ENCODE measurements at regions not wholly inside any gene's neighbourhood (a gene's known extent, or its start where the extent isn't known, plus 50 kb on each side); places are given as distances from the start of the nearest gene placed in this dataset.

- no peak overlapping the region for H3K27ac ChIP-seq (ENCODE audit: low read length)
- H3F3A ChIP-seq (ENCODE audit: insufficient read depth, low read length, poor library complexity, severe bottlenecking), result no peaks in the 10 kb centered on the region
- H3K36me3 ChIP-seq (ENCODE audit: insufficient read depth, low read length), result no peaks in the 10 kb centered on the region
- H3K9ac ChIP-seq (ENCODE audit: low read length), result no peak overlapping the region
- no peaks in the 10 kb centered on the region for H3K9me2 ChIP-seq (ENCODE audit: insufficient read depth, low read length)
- no peaks in the 10 kb centered on the region for H3K79me2 ChIP-seq (replicated peaks; ENCODE audit: insufficient read depth, low read length)
- no peak overlapping the region for H3K4me3 ChIP-seq (ENCODE audit: low read length)
- no peak for TF ChIP-seq REST (IDR thresholded peaks at IDR 0.05; ENCODE audit: borderline replicate concordance)
- TF ChIP-seq MXI1 (conservative IDR thresholded peaks at IDR 0.05; ENCODE audit: poor library complexity, severe bottlenecking), result no peak
- no peak for TF ChIP-seq TAF1 (IDR thresholded peaks at IDR 0.05; ENCODE audit: low read depth)
- TF ChIP-seq CTCF (IDR thresholded peaks at IDR 0.05; ENCODE audit: poor library complexity, severe bottlenecking), result no peak
- TF ChIP-seq EZH2 (IDR thresholded peaks at IDR 0.05; ENCODE audit: borderline replicate concordance, insufficient read depth, low read length, poor library complexity, severe bottlenecking), result no peak
- no peak for TF ChIP-seq EP300 (conservative IDR thresholded peaks at IDR 0.05; ENCODE audit: poor library complexity, severe bottlenecking)
- no peak for TF ChIP-seq SMC3 (conservative IDR thresholded peaks at IDR 0.05; ENCODE audit: poor library complexity)
- no peak for TF ChIP-seq POLR2AphosphoS5 (IDR thresholded peaks at IDR 0.05)
- TF ChIP-seq RAD21 (conservative IDR thresholded peaks at IDR 0.05), result no peak
- no peaks in the 10 kb centered on the region for H3K27me3 ChIP-seq (ENCODE audit: insufficient read depth, low read depth, low read length)
- H3K9me3 ChIP-seq (ENCODE audit: low read length), result no peaks in the 10 kb centered on the region
- H3K4me2 ChIP-seq (ENCODE audit: low read length), result no peak overlapping the region
- H2AFZ ChIP-seq (ENCODE audit: low read depth, low read length), result no peak overlapping the region
- no peaks in the 10 kb centered on the region for H4K20me1 ChIP-seq (ENCODE audit: insufficient read depth)
Measured at GRCh38 chr17:79466562-79467350, 144.1 kb downstream of the RBFOX3 start.

GRCh38 chr17:79465681-79466025, 145.2 kb downstream of the RBFOX3 start:
- no peaks in the 10 kb centered on the region for H4K20me1 ChIP-seq (ENCODE audit: insufficient read depth)
- H3K9ac ChIP-seq (ENCODE audit: low read length), result no peak overlapping the region

More at GRCh38 chr17:79465681-79466025, 145.2 kb downstream of the RBFOX3 start:
- Histone ChIP-seq H3K27ac (ENCODE audit: low read length) (no peak overlapping the region), H2AFZ (ENCODE audit: low read depth, low read length) (no peak overlapping the region), H3F3A (ENCODE audit: insufficient read depth, low read length, poor library complexity, severe bottlenecking) (no peaks in the 10 kb centered on the region), H3K4me3 (ENCODE audit: low read length) (no peak overlapping the region), H3K79me2 (replicated peaks; ENCODE audit: insufficient read depth, low read length) (no peaks in the 10 kb centered on the region), H3K4me2 (ENCODE audit: low read length) (no peak overlapping the region), H3K9me3 (ENCODE audit: low read length) (no peaks in the 10 kb centered on the region), H3K27me3 (ENCODE audit: insufficient read depth, low read depth, low read length) (no peaks in the 10 kb centered on the region), H3K36me3 (ENCODE audit: insufficient read depth, low read length) (no peaks in the 10 kb centered on the region), H3K9me2 (ENCODE audit: insufficient read depth, low read length) (no peaks in the 10 kb centered on the region)
- TF ChIP-seq CTCF (IDR thresholded peaks at IDR 0.05; ENCODE audit: poor library complexity, severe bottlenecking) (no peak), TAF1 (IDR thresholded peaks at IDR 0.05; ENCODE audit: low read depth) (no peak), POLR2AphosphoS5 (IDR thresholded peaks at IDR 0.05) (no peak), MXI1 (conservative IDR thresholded peaks at IDR 0.05; ENCODE audit: poor library complexity, severe bottlenecking) (no peak), RAD21 (conservative IDR thresholded peaks at IDR 0.05) (no peak), SMC3 (conservative IDR thresholded peaks at IDR 0.05; ENCODE audit: poor library complexity) (no peak), EP300 (conservative IDR thresholded peaks at IDR 0.05; ENCODE audit: poor library complexity, severe bottlenecking) (no peak), REST (IDR thresholded peaks at IDR 0.05; ENCODE audit: borderline replicate concordance) (no peak), EZH2 (IDR thresholded peaks at IDR 0.05; ENCODE audit: borderline replicate concordance, insufficient read depth, low read length, poor library complexity, severe bottlenecking) (no peak)

Data from neural cell (in vitro differentiated cells).